ENCODE measurements at regions not wholly inside any gene's neighbourhood (a gene's known extent, or its start where the extent isn't known, plus 50 kb on each side); places are given as distances from the start of the nearest gene placed in this dataset.

GRCh38 chr14:71203306-71203705, 296.0 kb downstream of the PCNX1 start:
- no peaks in the 10 kb centered on the region for H3K79me1 ChIP-seq (ENCODE audit: low read length)
- WGBS (ENCODE audit: extremely low coverage, insufficient coverage, insufficient read length) = no CpG with 5 or more reads among the region's 6 CpGs
- no peak overlapping the region for H3K27ac ChIP-seq (ENCODE audit: low read depth, low read length)
- H2BK12ac ChIP-seq (ENCODE audit: low read length) = no peak overlapping the region
- H3K4me2 ChIP-seq (ENCODE audit: low read length) = no peak overlapping the region
- H3K4ac ChIP-seq (ENCODE audit: low read depth, low read length) = no peak overlapping the region
- no peak overlapping the region for H3K4me3 ChIP-seq (ENCODE audit: low read depth, low read length)
- no peaks in the 10 kb centered on the region for H3K79me2 ChIP-seq (ENCODE audit: control insufficient read depth, insufficient read depth, low read length, poor library complexity)
- H3K14ac ChIP-seq (ENCODE audit: low read length) = no peak overlapping the region
- H4K8ac ChIP-seq (ENCODE audit: low read depth, low read length) = no peak overlapping the region
- H4K91ac ChIP-seq (ENCODE audit: low read depth, low read length) = no peak overlapping the region
- no peak overlapping the region for H3K18ac ChIP-seq (ENCODE audit: low read length)
- no peak overlapping the region for H2BK120ac ChIP-seq (ENCODE audit: insufficient read depth, low read length, poor library complexity)
- no peaks in the 10 kb centered on the region for H3K9me3 ChIP-seq (ENCODE audit: insufficient read depth, low read depth, low read length)
- no peaks in the 10 kb centered on the region for H3K27me3 ChIP-seq (ENCODE audit: insufficient read depth, low read length)
- H3K23ac ChIP-seq (ENCODE audit: low read length) = no peak overlapping the region
- DNase-seq = no peak
- no peak overlapping the region for H2BK5ac ChIP-seq (ENCODE audit: low read depth, low read length, poor library complexity)
- no peaks in the 10 kb centered on the region for H3K36me3 ChIP-seq (ENCODE audit: control insufficient read depth in 1 of 2, insufficient read depth in 2 of 2, low read length in 2 of 2)
- H2AFZ ChIP-seq (ENCODE audit: insufficient read depth, low read length, poor library complexity) = no peak overlapping the region
- H3K4me1 ChIP-seq (ENCODE audit: control insufficient read depth in 1 of 2, insufficient read depth in 2 of 2, low read length in 2 of 2) = no peaks in the 10 kb centered on the region
- H2AK5ac ChIP-seq (ENCODE audit: low read length) = no peak overlapping the region
- H4K12ac ChIP-seq (ENCODE audit: low read depth, low read length) = no peak overlapping the region
- H3K9ac ChIP-seq (ENCODE audit: low read length) = no peak overlapping the region

- Histone ChIP-seq H3K4me1 (ENCODE audit: control insufficient read depth in 1 of 2, insufficient read depth in 2 of 2, low read length in 2 of 2) (no peaks in the 10 kb centered on the region), H3K18ac (ENCODE audit: low read length) (no peak overlapping the region), H4K91ac (ENCODE audit: low read depth, low read length) (no peak overlapping the region), H3K79me2 (ENCODE audit: control insufficient read depth, insufficient read depth, low read length, poor library complexity) (no peaks in the 10 kb centered on the region), H2AK5ac (ENCODE audit: low read length) (no peak overlapping the region), H3K79me1 (ENCODE audit: low read length) (no peaks in the 10 kb centered on the region), H2BK120ac (ENCODE audit: insufficient read depth, low read length, poor library complexity) (no peak overlapping the region), H4K12ac (ENCODE audit: low read depth, low read length) (no peak overlapping the region), H3K9me3 (ENCODE audit: insufficient read depth, low read depth, low read length) (no peaks in the 10 kb centered on the region), H3K27me3 (ENCODE audit: insufficient read depth, low read length) (no peaks in the 10 kb centered on the region), H3K27ac (ENCODE audit: low read depth, low read length) (no peak overlapping the region), H3K4me3 (ENCODE audit: low read depth, low read length) (no peak overlapping the region), H3K4ac (ENCODE audit: low read depth, low read length) (no peak overlapping the region), H4K8ac (ENCODE audit: low read depth, low read length) (no peak overlapping the region), H2AFZ (ENCODE audit: insufficient read depth, low read length, poor library complexity) (no peak overlapping the region), H2BK12ac (ENCODE audit: low read length) (no peak overlapping the region), H3K36me3 (ENCODE audit: control insufficient read depth in 1 of 2, insufficient read depth in 2 of 2, low read length in 2 of 2) (no peaks in the 10 kb centered on the region), H3K4me2 (ENCODE audit: low read length) (no peak overlapping the region), H3K14ac (ENCODE audit: low read length) (no peak overlapping the region), H3K23ac (ENCODE audit: low read length) (no peak overlapping the region), H3K9ac (ENCODE audit: low read length) (no peak overlapping the region), H2BK5ac (ENCODE audit: low read depth, low read length, poor library complexity) (no peak overlapping the region)
- no CpG with 5 or more reads among the region's 2 CpGs for WGBS (ENCODE audit: extremely low coverage, insufficient coverage, insufficient read length)
- no peak for DNase-seq
These were observed 297.0 kb downstream of the PCNX1 start for GRCh38 chr14:71204231-71204630.

GRCh38 chr14:71204768-71205167, 297.5 kb downstream of the PCNX1 start:
- no peak overlapping the region for H2BK12ac ChIP-seq (ENCODE audit: low read length)
- no peak for DNase-seq
- H3K36me3 ChIP-seq (ENCODE audit: control insufficient read depth in 1 of 2, insufficient read depth in 2 of 2, low read length in 2 of 2) = no peaks in the 10 kb centered on the region
- no peak overlapping the region for H3K23ac ChIP-seq (ENCODE audit: low read length)
- H3K4ac ChIP-seq (ENCODE audit: low read depth, low read length) = no peak overlapping the region
- no peak overlapping the region for H2AFZ ChIP-seq (ENCODE audit: insufficient read depth, low read length, poor library complexity)
- H2BK120ac ChIP-seq (ENCODE audit: insufficient read depth, low read length, poor library complexity) = no peak overlapping the region
- no peak overlapping the region for H3K4me3 ChIP-seq (ENCODE audit: low read depth, low read length)
- H2BK5ac ChIP-seq (ENCODE audit: low read depth, low read length, poor library complexity) = no peak overlapping the region
- no peaks in the 10 kb centered on the region for H3K27me3 ChIP-seq (ENCODE audit: insufficient read depth, low read length)
- H3K4me1 ChIP-seq (ENCODE audit: control insufficient read depth in 1 of 2, insufficient read depth in 2 of 2, low read length in 2 of 2) = no peaks in the 10 kb centered on the region
- no peak overlapping the region for H4K8ac ChIP-seq (ENCODE audit: low read depth, low read length)
- WGBS (ENCODE audit: extremely low coverage, insufficient coverage, insufficient read length) = no CpG with 5 or more reads among the region's 1 CpG
- no peak overlapping the region for H3K14ac ChIP-seq (ENCODE audit: low read length)
- no peak overlapping the region for H3K18ac ChIP-seq (ENCODE audit: low read length)
- H4K91ac ChIP-seq (ENCODE audit: low read depth, low read length) = no peak overlapping the region
- no peaks in the 10 kb centered on the region for H3K79me1 ChIP-seq (ENCODE audit: low read length)
- H3K4me2 ChIP-seq (ENCODE audit: low read length) = no peak overlapping the region
- no peaks in the 10 kb centered on the region for H3K79me2 ChIP-seq (ENCODE audit: control insufficient read depth, insufficient read depth, low read length, poor library complexity)
- no peak overlapping the region for H3K27ac ChIP-seq (ENCODE audit: low read depth, low read length)
- no peaks in the 10 kb centered on the region for H3K9me3 ChIP-seq (ENCODE audit: insufficient read depth, low read depth, low read length)
- H4K12ac ChIP-seq (ENCODE audit: low read depth, low read length) = no peak overlapping the region
- H3K9ac ChIP-seq (ENCODE audit: low read length) = no peak overlapping the region
- H2AK5ac ChIP-seq (ENCODE audit: low read length) = no peak overlapping the region

- Histone ChIP-seq H4K91ac (ENCODE audit: low read depth, low read length) (no peak overlapping the region), H3K18ac (ENCODE audit: low read length) (no peak overlapping the region), H3K4me1 (ENCODE audit: control insufficient read depth in 1 of 2, insufficient read depth in 2 of 2, low read length in 2 of 2) (no peaks in the 10 kb centered on the region), H3K36me3 (ENCODE audit: control insufficient read depth in 1 of 2, insufficient read depth in 2 of 2, low read length in 2 of 2) (no peaks in the 10 kb centered on the region), H3K23ac (ENCODE audit: low read length) (no peak overlapping the region), H4K8ac (ENCODE audit: low read depth, low read length) (no peak overlapping the region), H2AFZ (ENCODE audit: insufficient read depth, low read length, poor library complexity) (no peak overlapping the region), H2BK12ac (ENCODE audit: low read length) (no peak overlapping the region), H3K4me2 (ENCODE audit: low read length) (no peak overlapping the region), H3K27me3 (ENCODE audit: insufficient read depth, low read length) (no peaks in the 10 kb centered on the region), H3K4ac (ENCODE audit: low read depth, low read length) (no peak overlapping the region), H3K9me3 (ENCODE audit: insufficient read depth, low read depth, low read length) (no peaks in the 10 kb centered on the region), H3K79me2 (ENCODE audit: control insufficient read depth, insufficient read depth, low read length, poor library complexity) (no peaks in the 10 kb centered on the region), H3K27ac (ENCODE audit: low read depth, low read length) (no peak overlapping the region), H4K12ac (ENCODE audit: low read depth, low read length) (no peak overlapping the region), H3K9ac (ENCODE audit: low read length) (no peak overlapping the region), H2BK120ac (ENCODE audit: insufficient read depth, low read length, poor library complexity) (no peak overlapping the region), H2BK5ac (ENCODE audit: low read depth, low read length, poor library complexity) (no peak overlapping the region), H3K4me3 (ENCODE audit: low read depth, low read length) (no peak overlapping the region), H2AK5ac (ENCODE audit: low read length) (no peak overlapping the region), H3K79me1 (ENCODE audit: low read length) (no peaks in the 10 kb centered on the region), H3K14ac (ENCODE audit: low read length) (no peak overlapping the region)
- no CpG with 5 or more reads among the region's 2 CpGs for WGBS (ENCODE audit: extremely low coverage, insufficient coverage, insufficient read length)
- DNase-seq = no peak
These were observed 298.9 kb downstream of the PCNX1 start for GRCh38 chr14:71206123-71206522.
